IMR-90 (cell line): ENCODE measurements at regions not wholly inside any gene's neighbourhood (a gene's known extent, or its start where the extent isn't known, plus 50 kb on each side); places are given as distances from the start of the nearest gene placed in this dataset.
A peak's percentile ranks its signal among the peaks of the same experiment; 100 is the strongest.

Source experiments
- ATAC-seq: fragments of 200-7000 bp; cut with Tn5 transposase; 2 replicates; pipeline ENCODE4 v1.9.1; 2020; ENCODE audit warnings: low read depth, mild to moderate bottlenecking, moderate library complexity
- BruUV-seq: library from RNA; stranded (reverse); fragments of 400-500 nt; replicated peaks from 2 replicates; lab custom pipeline; 2021; lab: Mats Ljungman, UMichigan
- CTCF ChIA-PET: fragments of 300-600 bp; formaldehyde crosslinking; extraction: SDS; loops from one replicate; lab custom pipeline; 2021; ENCODE audit warnings: antibody characterized with exemption; lab: Yijun Ruan, JAX
- POLR2A ChIA-PET: fragments of 300-600 bp; sonication (Branson Sonifier 250); formaldehyde crosslinking; loops from one replicate; lab custom pipeline; 2022; ENCODE audit warnings: antibody characterized with exemption; ENCODE audit not compliant: unreplicated experiment; lab: Charles Lee
- DNase-seq: peaks from one replicate; pipeline ENCODE4 v3.0.0; 2013
- H2AFZ ChIP-seq: replicated peaks from 2 replicates; pipeline ENCODE3; 2013; ENCODE audit warnings: low read length, mild to moderate bottlenecking; ENCODE audit not compliant: poor library complexity
- H2AK5ac ChIP-seq: 2 replicates; pipeline ENCODE4 v1.6.1; 2013; ENCODE audit warnings: low read depth, low read length, inconsistent platforms
- H2AK9ac ChIP-seq: replicated peaks from 2 replicates; pipeline ENCODE3; 2013; ENCODE audit warnings: mild to moderate bottlenecking, low read depth, low read length, moderate library complexity; ENCODE audit not compliant: poor library complexity
- H2BK120ac ChIP-seq: 2 replicates; pipeline ENCODE4 v1.6.1; 2013; ENCODE audit warnings: low read depth, low read length, inconsistent platforms
- H2BK15ac ChIP-seq: 3 replicates; pipeline ENCODE4 v1.6.1; 2013; ENCODE audit warnings: low read depth, low read length, inconsistent platforms
- H2BK20ac ChIP-seq: 2 replicates; pipeline ENCODE4 v1.6.1; 2013; ENCODE audit warnings: low read depth, mild to moderate bottlenecking, inconsistent platforms, low read length, moderate library complexity
- H2BK5ac ChIP-seq: 2 replicates; pipeline ENCODE4 v1.6.1; 2013; ENCODE audit warnings: mild to moderate bottlenecking, low read depth, low read length, inconsistent platforms; ENCODE audit not compliant: poor library complexity, severe bottlenecking
- H3K14ac ChIP-seq: replicated peaks from 2 replicates; pipeline ENCODE4 v1.6.1; 2013; ENCODE audit warnings: low read depth, low read length, inconsistent platforms
- H3K18ac ChIP-seq: 2 replicates; pipeline ENCODE4 v1.6.1; 2013; ENCODE audit warnings: low read depth, low read length, control low read depth
- H3K23ac ChIP-seq: 2 replicates; pipeline ENCODE4 v1.6.1; 2013; ENCODE audit warnings: low read depth, low read length, inconsistent platforms
- H3K27ac ChIP-seq: 2 replicates; pipeline ENCODE4 v1.5.1; 2013; ENCODE audit warnings: mild to moderate bottlenecking, control low read depth, low read length; ENCODE audit not compliant: insufficient read depth
- H3K27me3 ChIP-seq: 2 replicates; pipeline ENCODE4 v1.6.1; 2013; ENCODE audit warnings: low read length; ENCODE audit not compliant: control insufficient read depth, insufficient read depth
- H3K36me3 ChIP-seq: 2 replicates; pipeline ENCODE4 v1.6.1; 2013; ENCODE audit warnings: low read length, mixed read lengths; ENCODE audit not compliant: control insufficient read depth, insufficient read depth
- H3K4ac ChIP-seq: 2 replicates; pipeline ENCODE4 v1.6.1; 2013; ENCODE audit warnings: low read depth, low read length, inconsistent platforms
- H3K4me1 ChIP-seq: 2 replicates; pipeline ENCODE4 v1.6.1; 2013; ENCODE audit warnings: low read length, mixed read lengths; ENCODE audit not compliant: control insufficient read depth, insufficient read depth
- H3K4me2 ChIP-seq: 2 replicates; pipeline ENCODE4 v1.6.1; 2013; ENCODE audit warnings: low read depth, mild to moderate bottlenecking, control low read depth, low read length, moderate library complexity
- H3K4me3 ChIP-seq: 2 replicates; pipeline ENCODE4 v1.5.1; 2013; ENCODE audit warnings: low read depth, mild to moderate bottlenecking, control low read depth, low read length, moderate library complexity; ENCODE audit not compliant: insufficient read depth
- H3K56ac ChIP-seq: 2 replicates; pipeline ENCODE4 v1.6.1; 2013; ENCODE audit warnings: low read length, inconsistent platforms; ENCODE audit not compliant: insufficient read depth; ENCODE audit errors: extremely low read depth
- H3K79me1 ChIP-seq, 2 experiments: 2 replicates each; pipeline ENCODE4 v1.6.1; 2013; ENCODE audit warnings: low read length in 2 of 2, inconsistent platforms in 1 of 2, low read depth in 1 of 2
- H3K9ac ChIP-seq: 2 replicates; pipeline ENCODE4 v1.6.1; 2013; ENCODE audit warnings: low read depth, low read length, control low read depth
- H3K9me1 ChIP-seq: 2 replicates; pipeline ENCODE4 v1.6.1; 2013; ENCODE audit warnings: low read length, inconsistent platforms; ENCODE audit not compliant: insufficient read depth
- H3K9me3 ChIP-seq: 2 replicates; pipeline ENCODE4 v1.6.1; 2013; ENCODE audit warnings: low read length; ENCODE audit not compliant: control insufficient read depth, insufficient read depth
- H4K20me1 ChIP-seq: 2 replicates; pipeline ENCODE4 v1.6.1; 2013; ENCODE audit warnings: low read length, inconsistent platforms; ENCODE audit not compliant: insufficient read depth
- H4K5ac ChIP-seq: 2 replicates; pipeline ENCODE4 v1.6.1; 2013; ENCODE audit warnings: mild to moderate bottlenecking, low read depth, low read length, control low read depth
- H4K8ac ChIP-seq, 2 experiments: 2 replicates each; pipeline ENCODE4 v1.6.1; 2013; ENCODE audit warnings: low read depth in 2 of 2, low read length in 2 of 2, control low read depth in 1 of 2, inconsistent platforms in 1 of 2
- H4K91ac ChIP-seq: 2 replicates; pipeline ENCODE4 v1.6.1; 2013; ENCODE audit warnings: low read depth, low read length, inconsistent platforms; ENCODE audit not compliant: insufficient read depth
- BHLHE40 ChIP-seq: fragments of 150-350 bp; IDR thresholded peaks from 2 replicates; pipeline ENCODE4 v1.6.1; 2016; ENCODE audit warnings: mild to moderate bottlenecking, low read depth, low read length
- CEBPB ChIP-seq: IDR thresholded peaks from 2 replicates; pipeline ENCODE4 v1.6.1; 2012; ENCODE audit warnings: low read depth, low read length, improper control_type of control experiment
- CHD1 ChIP-seq: IDR thresholded peaks from 2 replicates; pipeline ENCODE4 v1.6.1; 2012; ENCODE audit warnings: low read depth, low read length, improper control_type of control experiment
- FOS ChIP-seq: fragments of 150-350 bp; IDR thresholded peaks from 2 replicates; pipeline ENCODE4 v1.6.1; 2016; ENCODE audit warnings: low read depth, low read length
- MAFK ChIP-seq: IDR thresholded peaks from 2 replicates; pipeline ENCODE4 v1.6.1; 2012; ENCODE audit warnings: low read depth, low read length, improper control_type of control experiment
- MAZ ChIP-seq: IDR thresholded peaks from 2 replicates; pipeline ENCODE4 v1.6.1; 2012; ENCODE audit warnings: low read depth, mild to moderate bottlenecking, low read length, improper control_type of control experiment, moderate library complexity, borderline replicate concordance
- MXI1 ChIP-seq: IDR thresholded peaks from 2 replicates; pipeline ENCODE4 v1.6.1; 2012; ENCODE audit warnings: low read depth, mild to moderate bottlenecking, low read length, moderate library complexity, borderline replicate concordance
- NFE2L2 ChIP-seq: fragments of 150-350 bp; IDR thresholded peaks from 2 replicates; pipeline ENCODE4 v1.6.1; 2016; ENCODE audit warnings: low read depth, mild to moderate bottlenecking, low read length
- POLR2A ChIP-seq: IDR thresholded peaks from 2 replicates; pipeline ENCODE4 v1.6.1; 2012; ENCODE audit warnings: mild to moderate bottlenecking, low read depth, low read length
- RAD21 ChIP-seq: IDR thresholded peaks from 2 replicates; pipeline ENCODE4 v1.6.1; 2012; ENCODE audit warnings: low read length, improper control_type of control experiment
- RCOR1 ChIP-seq: IDR thresholded peaks from 2 replicates; pipeline ENCODE4 v1.6.1; 2012; ENCODE audit warnings: mild to moderate bottlenecking, low read length, improper control_type of control experiment; ENCODE audit not compliant: insufficient replicate concordance
- RFX5 ChIP-seq: IDR thresholded peaks from 2 replicates; pipeline ENCODE4 v1.8.0; 2012; ENCODE audit warnings: low read depth, mild to moderate bottlenecking, low read length, moderate library complexity
- SMC3 ChIP-seq: fragments of 150-350 bp; IDR thresholded peaks from 2 replicates; pipeline ENCODE4 v1.6.1; 2016; ENCODE audit warnings: low read depth, mild to moderate bottlenecking, antibody characterized with exemption, low read length, moderate library complexity
- WGBS, 2 experiments: methylation state at CpG; one replicate each; pipeline versions ENCODE4 v1.1.5 to v1.1.7; 2013; ENCODE audit warnings: missing lambda C conversion rate in 2 of 2; ENCODE audit not compliant: insufficient read length in 1 of 2; ENCODE audit errors: extremely low coverage in 2 of 2; 5-methylcytosine and 5-hydroxymethylcytosine counted together
- dilution Hi-C: fragments of 300-500 bp; cut with HindIII; formaldehyde crosslinking; loops from one replicate; pipeline ENCODE4 v1.14.3; 2018; ENCODE audit warnings: low sequenced_read_pairs; ENCODE audit not compliant: unreplicated experiment
- in situ Hi-C: fragments of 300-500 bp; cut with MboI; formaldehyde crosslinking; loops from 3 replicates; pipeline ENCODE4 v1.14.3; 2019; ENCODE audit warnings: low sequenced_read_pairs, inconsistent platforms, mixed read lengths
- intact Hi-C: fragments of 100-400 bp; cut with micrococcal nuclease; formaldehyde crosslinking; loops from 2 replicates; pipeline ENCODE4 v1.10.0; 2022
- TF ChIP-seq, protein P1 (sequence below): fragments of 150-350 bp; IDR thresholded peaks from 2 replicates; pipeline ENCODE4 v1.6.1; 2017; ENCODE audit warnings: mild to moderate bottlenecking, antibody characterized with exemption, low read length, low read depth
- TF ChIP-seq, protein P2 (sequence below): conservative IDR thresholded peaks from 2 replicates; pipeline ENCODE4 v1.5.1; 2012; ENCODE audit warnings: mild to moderate bottlenecking, low read depth, low read length, improper control_type of control experiment

DNA sequence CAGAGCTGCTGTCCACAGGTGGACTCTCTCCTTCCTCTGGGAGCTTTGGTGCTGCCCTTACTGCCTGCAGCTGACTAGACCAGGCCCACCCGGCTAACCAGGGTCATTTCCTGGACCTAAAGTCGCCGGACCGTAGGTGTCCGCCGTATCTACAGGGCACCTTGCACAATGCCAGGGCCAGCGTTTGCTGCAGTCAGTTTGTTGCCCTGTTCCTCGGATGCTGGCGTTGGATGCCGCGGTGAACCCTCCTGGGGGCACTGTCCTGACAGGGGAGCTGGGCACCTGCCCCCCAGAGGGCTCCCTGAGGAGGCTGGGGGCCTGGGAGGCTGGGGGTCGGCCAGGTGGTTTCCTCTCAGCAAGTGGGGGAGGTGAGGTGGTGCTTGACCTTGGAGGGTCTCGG is 96.6 kb downstream of the UNCX start:
- Histone ChIP-seq H3K79me1 (no peaks in the 10 kb centered on the region), H3K14ac (no peak overlapping the region), H4K91ac (no peak overlapping the region), H3K4me3 (no peak overlapping the region), H3K9ac (no peak overlapping the region), H2BK15ac (no peak overlapping the region), H2AK5ac (no peak overlapping the region), H2BK120ac (no peak overlapping the region), H3K18ac (no peak overlapping the region), H2AK9ac (no peak overlapping the region), H3K23ac (no peak overlapping the region), H3K56ac (no peak overlapping the region), H2BK20ac (no peak overlapping the region), H3K9me3 (no peaks in the 10 kb centered on the region), H3K36me3 (no peaks in the 10 kb centered on the region), H3K27ac (no peak overlapping the region), H4K20me1 (no peaks in the 10 kb centered on the region), H3K27me3 (peaks cover 43% of the 10 kb centered on the region), H2BK5ac (no peak overlapping the region), H2AFZ (peak overlapping the region; percentile 21), H3K4ac (no peak overlapping the region), H3K4me2 (no peak overlapping the region), H3K4me1 (no peaks in the 10 kb centered on the region), H3K9me1 (no peaks in the 10 kb centered on the region), H4K5ac (no peak overlapping the region), H4K8ac (no peak overlapping the region)
- DNase-seq: no peak
- 71% methylated on average over 7 of the region's 13 CpGs; no CpG with 5 or more reads in 1 of the 2 experiments for WGBS, 2 experiments
- no TSS peak for BruUV-seq
- no peak for ATAC-seq
- intact Hi-C loops (no loop called here), dilution Hi-C loops (no loop called here), in situ Hi-C loops (no loop called here)
- TF ChIP-seq FOS (no peak), SMC3 (no peak), MXI1 (no peak), RAD21 (no peak), POLR2A (no peak), BHLHE40 (no peak), CEBPB (no peak), NFE2L2 (no peak), RCOR1 (no peak), RFX5 (no peak), MAZ (no peak), CHD1 (no peak), MAFK (no peak)
- TF ChIP-seq, protein P1, sequence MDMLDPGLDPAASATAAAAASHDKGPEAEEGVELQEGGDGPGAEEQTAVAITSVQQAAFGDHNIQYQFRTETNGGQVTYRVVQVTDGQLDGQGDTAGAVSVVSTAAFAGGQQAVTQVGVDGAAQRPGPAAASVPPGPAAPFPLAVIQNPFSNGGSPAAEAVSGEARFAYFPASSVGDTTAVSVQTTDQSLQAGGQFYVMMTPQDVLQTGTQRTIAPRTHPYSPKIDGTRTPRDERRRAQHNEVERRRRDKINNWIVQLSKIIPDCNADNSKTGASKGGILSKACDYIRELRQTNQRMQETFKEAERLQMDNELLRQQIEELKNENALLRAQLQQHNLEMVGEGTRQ: no peak
- TF ChIP-seq, protein P2, sequence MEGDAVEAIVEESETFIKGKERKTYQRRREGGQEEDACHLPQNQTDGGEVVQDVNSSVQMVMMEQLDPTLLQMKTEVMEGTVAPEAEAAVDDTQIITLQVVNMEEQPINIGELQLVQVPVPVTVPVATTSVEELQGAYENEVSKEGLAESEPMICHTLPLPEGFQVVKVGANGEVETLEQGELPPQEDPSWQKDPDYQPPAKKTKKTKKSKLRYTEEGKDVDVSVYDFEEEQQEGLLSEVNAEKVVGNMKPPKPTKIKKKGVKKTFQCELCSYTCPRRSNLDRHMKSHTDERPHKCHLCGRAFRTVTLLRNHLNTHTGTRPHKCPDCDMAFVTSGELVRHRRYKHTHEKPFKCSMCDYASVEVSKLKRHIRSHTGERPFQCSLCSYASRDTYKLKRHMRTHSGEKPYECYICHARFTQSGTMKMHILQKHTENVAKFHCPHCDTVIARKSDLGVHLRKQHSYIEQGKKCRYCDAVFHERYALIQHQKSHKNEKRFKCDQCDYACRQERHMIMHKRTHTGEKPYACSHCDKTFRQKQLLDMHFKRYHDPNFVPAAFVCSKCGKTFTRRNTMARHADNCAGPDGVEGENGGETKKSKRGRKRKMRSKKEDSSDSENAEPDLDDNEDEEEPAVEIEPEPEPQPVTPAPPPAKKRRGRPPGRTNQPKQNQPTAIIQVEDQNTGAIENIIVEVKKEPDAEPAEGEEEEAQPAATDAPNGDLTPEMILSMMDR: no peak
- POLR2A ChIA-PET: no interaction called here
- CTCF ChIA-PET: no interaction called here
